Brain microvascular endothelial cell (primary cell): ENCODE measurements at regions not wholly inside any gene's neighbourhood (a gene's known extent, or its start where the extent isn't known, plus 50 kb on each side); places are given as distances from the start of the nearest gene placed in this dataset.

Experiments used
- DNase-seq: peaks from one replicate; pipeline ENCODE4 v3.0.0-alpha.2; 2020
- H3K27ac ChIP-seq: fragments of 250-450 bp; sonication (Bioruptor Pico); 2 replicates; pipeline ENCODE4 v1.5.1; 2020; ENCODE audit warnings: mild to moderate bottlenecking, moderate library complexity
- H3K27me3 ChIP-seq: fragments of 250-450 bp; sonication (Bioruptor Pico); replicated peaks from 2 replicates; pipeline ENCODE4 v1.5.1; 2020; ENCODE audit warnings: mild to moderate bottlenecking
- H3K36me3 ChIP-seq: fragments of 250-450 bp; sonication (Bioruptor Pico); replicated peaks from 2 replicates; pipeline ENCODE4 v1.5.1; 2020; ENCODE audit warnings: mild to moderate bottlenecking
- H3K4me3 ChIP-seq: 2 replicates; pipeline ENCODE4 v1.5.1; 2011; ENCODE audit warnings: low read depth, mild to moderate bottlenecking, control low read depth, low read length, moderate library complexity
- CTCF ChIP-seq: IDR thresholded peaks from 2 replicates; pipeline ENCODE4 v1.5.1; 2011; ENCODE audit warnings: low read depth, mild to moderate bottlenecking, moderate library complexity, low read length, control low read depth, inconsistent platforms; ENCODE audit errors: missing control alignments
- in situ Hi-C: cut with HindIII; loops from 2 replicates; pipeline ENCODE4 v1.10.0; 2017; ENCODE audit warnings: low sequenced_read_pairs, low pct_ligation_motif_present

- in situ Hi-C loops = no loop called here
- no peaks in the 10 kb centered on the region for H3K36me3 ChIP-seq
- no peak overlapping the region for H3K27ac ChIP-seq
- no peaks in the 10 kb centered on the region for H3K27me3 ChIP-seq
- no peak overlapping the region for H3K4me3 ChIP-seq
- no peak for DNase-seq
- TF ChIP-seq CTCF = no peak
These were observed 399.2 kb upstream of the KIF2A start for GRCh38 chr5:61906820-61907219.

GRCh38 chr5:61907995-61908394 lies 398.0 kb upstream of the KIF2A start:
- Histone ChIP-seq H3K27me3 (no peaks in the 10 kb centered on the region), H3K27ac (no peak overlapping the region), H3K4me3 (no peak overlapping the region), H3K36me3 (no peaks in the 10 kb centered on the region)
- in situ Hi-C loops = no loop called here
- no peak for TF ChIP-seq CTCF
- no peak for DNase-seq

- no peak for DNase-seq
- H3K27me3 ChIP-seq = no peaks in the 10 kb centered on the region
- in situ Hi-C loops = no loop called here
- no peak overlapping the region for H3K27ac ChIP-seq
- H3K36me3 ChIP-seq = no peaks in the 10 kb centered on the region
- TF ChIP-seq CTCF = no peak
- H3K4me3 ChIP-seq = no peak overlapping the region
These were observed 395.2 kb upstream of the KIF2A start for GRCh38 chr5:61910771-61911170.

GRCh38 chr5:61912559-61912958 lies 393.4 kb upstream of the KIF2A start:
- DNase-seq = no peak
- Histone ChIP-seq H3K27me3 (no peaks in the 10 kb centered on the region), H3K27ac (no peak overlapping the region), H3K4me3 (no peak overlapping the region), H3K36me3 (no peaks in the 10 kb centered on the region)
- in situ Hi-C loops = no loop called here
- no peak for TF ChIP-seq CTCF

GRCh38 chr5:61915646-61916045 lies 390.4 kb upstream of the KIF2A start:
- TF ChIP-seq CTCF = no peak
- no peak for DNase-seq
- in situ Hi-C loops = no loop called here
- no peaks in the 10 kb centered on the region for H3K36me3 ChIP-seq
- no peak overlapping the region for H3K4me3 ChIP-seq
- no peaks in the 10 kb centered on the region for H3K27me3 ChIP-seq
- H3K27ac ChIP-seq = no peak overlapping the region
